ENCODE measurements at regions not wholly inside any gene's neighbourhood (a gene's known extent, or its start where the extent isn't known, plus 50 kb on each side); places are given as distances from the start of the nearest gene placed in this dataset.

- no peak for DNase-seq (ENCODE audit: low spot score)
These were observed 308.5 kb upstream of the ARRDC3 start for GRCh38 chr5:91691592-91691991.

DNA sequence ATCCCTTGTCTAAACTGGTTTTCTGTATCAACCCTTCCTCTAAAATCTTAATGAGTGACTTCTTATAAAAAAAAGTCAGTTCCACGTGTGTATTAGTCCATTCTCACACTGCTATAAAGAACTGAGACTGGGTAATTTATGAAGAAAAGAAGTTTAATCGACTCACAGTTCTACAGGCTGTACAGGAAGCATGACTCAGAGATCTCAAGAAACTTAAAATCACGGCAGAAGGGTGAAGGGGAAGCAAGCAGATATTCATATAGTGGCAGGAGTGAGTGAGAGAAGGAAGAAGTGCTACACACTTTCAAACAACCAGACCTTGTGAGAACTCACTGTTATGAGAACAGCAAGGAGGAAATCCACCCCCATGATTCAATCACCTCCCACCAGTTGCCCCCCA is 307.8 kb upstream of the ARRDC3 start:
- no peak for DNase-seq (ENCODE audit: low spot score)

DNA sequence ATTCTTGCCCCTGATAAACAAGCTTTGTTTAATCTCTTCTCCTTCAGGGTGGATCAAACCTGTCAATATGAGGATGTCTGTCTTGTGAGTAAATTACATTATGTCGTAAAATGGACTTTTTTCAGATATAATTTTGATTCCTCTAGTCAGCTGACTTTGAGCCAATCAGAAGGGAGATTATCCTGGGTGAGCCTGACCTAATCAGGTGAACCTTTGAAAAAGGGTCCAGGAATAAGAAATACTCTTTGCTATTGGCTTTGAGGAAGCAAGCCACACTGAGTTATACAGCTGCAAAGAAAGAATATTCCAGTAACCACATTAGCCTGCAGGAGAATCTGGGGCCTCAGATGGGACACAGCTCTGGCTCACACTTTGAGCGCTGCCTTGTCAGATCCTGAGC is 304.3 kb upstream of the ARRDC3 start:
- DNase-seq (ENCODE audit: low spot score), result no peak

DNA sequence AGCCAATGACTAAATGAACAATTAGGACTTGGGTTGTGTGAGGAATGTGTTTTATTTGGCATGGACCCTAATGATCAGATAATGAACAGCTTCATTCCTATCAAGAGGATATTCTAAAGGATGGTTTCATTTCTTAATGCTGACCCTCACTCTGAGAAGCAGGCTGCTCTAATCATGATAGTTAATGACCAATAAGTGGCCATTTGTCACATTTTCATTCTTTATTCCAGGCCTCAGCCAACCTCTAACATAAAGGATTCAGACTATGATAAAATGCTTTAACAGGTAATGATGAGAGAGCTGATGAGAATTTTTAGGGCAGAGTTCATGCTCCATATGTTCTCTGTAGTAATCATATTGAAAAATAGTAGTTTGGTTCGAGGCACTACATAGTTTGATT is 301.5 kb upstream of the ARRDC3 start:
- no peak for DNase-seq (ENCODE audit: low spot score)

DNA sequence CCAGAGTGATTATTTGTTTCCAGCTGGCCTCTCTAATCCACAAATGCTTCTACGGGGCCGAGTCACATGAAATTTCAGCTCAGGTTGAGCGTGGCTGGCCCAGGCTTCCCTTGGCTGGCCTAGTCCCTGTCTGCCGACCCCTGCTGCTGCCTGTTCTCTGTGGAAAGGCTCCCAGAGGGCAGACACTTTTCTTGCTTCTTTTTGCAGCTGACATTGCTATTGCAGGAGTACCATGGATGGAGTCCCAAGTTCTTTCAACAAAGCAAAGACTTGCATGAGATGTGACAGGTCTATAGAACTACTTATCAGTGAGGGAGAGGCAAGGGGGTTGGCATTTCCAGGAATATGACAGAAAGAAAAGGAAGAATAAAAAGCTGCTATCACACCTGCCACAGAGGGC is 287.4 kb upstream of the ARRDC3 start:
- no peak for DNase-seq (ENCODE audit: low spot score)

DNA sequence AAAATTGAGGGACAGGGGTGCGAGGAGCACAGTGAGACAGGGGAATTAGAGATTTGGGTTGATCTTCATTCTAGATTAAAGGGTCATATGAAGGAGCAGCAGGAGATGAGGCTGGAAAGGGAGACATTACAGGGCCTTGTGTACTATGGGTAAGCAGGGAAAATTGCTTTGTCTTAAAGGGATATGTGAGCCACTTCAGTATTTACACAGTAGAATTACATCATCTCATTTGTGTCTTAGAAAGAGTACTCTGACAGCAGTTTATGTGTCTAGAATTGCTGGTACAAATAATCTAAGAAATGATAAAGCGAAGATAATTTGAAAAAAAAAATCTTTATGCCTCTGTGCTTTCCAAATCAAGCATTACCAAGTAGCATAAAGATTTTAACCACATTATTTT is 287.0 kb upstream of the ARRDC3 start:
- no peak for DNase-seq (ENCODE audit: low spot score)

- no peak for DNase-seq (ENCODE audit: low spot score)
These were observed 285.1 kb upstream of the ARRDC3 start for GRCh38 chr5:91668261-91668660.

DNA sequence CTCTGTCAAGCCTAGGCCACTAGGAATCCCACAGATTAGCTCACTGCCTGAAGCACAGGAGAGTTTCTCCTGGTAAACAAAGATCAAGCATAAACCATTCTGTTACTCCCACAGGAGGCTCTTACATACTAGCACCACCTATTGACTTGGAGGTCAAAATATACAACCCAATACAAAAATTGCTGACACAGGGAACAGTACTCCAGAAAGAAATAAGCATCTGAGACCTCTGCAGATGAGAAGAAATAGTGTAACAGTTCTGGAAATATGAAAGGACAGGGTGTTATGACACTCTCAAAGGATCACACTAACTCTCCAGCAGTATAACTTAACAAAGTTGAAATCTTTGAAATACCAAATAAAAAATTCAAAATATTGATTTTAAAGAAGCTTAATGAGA is 269.6 kb upstream of the ARRDC3 start:
- no peak for DNase-seq (ENCODE audit: low spot score)

DNA sequence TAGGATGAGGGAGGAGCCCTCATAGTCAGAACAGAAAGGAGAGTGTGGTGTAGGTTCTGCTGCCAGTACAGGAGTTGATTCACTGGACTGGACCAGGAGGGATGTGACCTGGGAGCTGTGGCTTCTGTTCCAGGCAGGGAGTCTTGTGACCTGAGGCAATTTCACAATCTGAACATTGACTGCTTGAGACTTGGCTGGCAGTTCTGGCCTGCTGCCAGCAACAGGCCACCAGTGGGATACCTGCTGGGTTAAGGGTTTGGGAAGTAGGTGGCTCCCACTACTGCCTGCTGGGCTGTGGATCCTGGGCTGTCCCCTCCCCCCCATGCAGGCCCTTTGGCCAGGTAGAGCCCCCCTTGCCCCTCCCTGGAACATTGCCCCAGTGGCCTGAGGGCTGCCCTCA is 268.6 kb upstream of the ARRDC3 start:
- DNase-seq (ENCODE audit: low spot score), result no peak

DNA sequence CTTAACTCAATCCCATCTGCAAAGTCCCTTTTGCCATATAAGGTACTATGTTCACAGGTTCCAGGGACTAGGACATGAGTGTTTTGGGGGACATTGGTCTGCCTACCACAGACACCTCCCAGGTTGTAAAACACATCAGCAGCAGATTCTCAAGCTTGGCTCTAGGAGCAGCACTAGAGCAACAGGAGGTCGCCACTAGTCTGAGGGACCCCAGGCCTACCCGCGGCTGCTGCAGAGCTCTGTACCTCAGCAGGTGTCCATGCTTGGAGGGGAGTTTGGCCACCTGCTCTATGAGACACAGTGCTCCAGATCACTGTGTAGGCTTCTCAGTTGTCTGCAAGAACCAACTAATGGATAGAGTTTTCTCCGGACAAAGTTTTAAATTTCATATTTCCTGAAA is 262.2 kb upstream of the ARRDC3 start:
- no peak for DNase-seq (ENCODE audit: low spot score)

GRCh38 chr5:91643797-91644196 is 260.7 kb upstream of the ARRDC3 start:
- no peak for DNase-seq (ENCODE audit: low spot score)

GRCh38 chr5:91642581-91642980 is 259.5 kb upstream of the ARRDC3 start:
- DNase-seq (ENCODE audit: low spot score), result no peak

- DNase-seq (ENCODE audit: low spot score), result no peak
These were observed 258.7 kb upstream of the ARRDC3 start for GRCh38 chr5:91641730-91642350.

DNA sequence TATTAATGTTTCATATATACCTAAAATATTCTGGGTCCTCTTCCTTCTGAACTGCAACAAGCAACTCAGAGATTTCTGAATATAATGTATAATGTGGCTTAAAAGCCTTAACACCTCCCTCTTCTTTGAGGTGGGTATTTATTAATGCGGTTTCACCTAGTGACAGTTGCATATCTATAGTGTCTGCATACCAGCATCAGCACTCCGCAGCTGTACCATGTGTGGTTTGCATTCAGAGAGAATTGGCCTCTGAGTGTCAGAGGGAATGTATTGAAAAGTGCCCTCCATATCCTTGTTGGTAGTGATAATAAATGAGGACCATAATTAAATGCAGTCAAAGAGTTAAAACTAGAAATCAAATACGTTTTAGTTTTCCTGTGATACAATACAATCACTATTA is 256.6 kb upstream of the ARRDC3 start:
- no peak for DNase-seq (ENCODE audit: low spot score)

DNA sequence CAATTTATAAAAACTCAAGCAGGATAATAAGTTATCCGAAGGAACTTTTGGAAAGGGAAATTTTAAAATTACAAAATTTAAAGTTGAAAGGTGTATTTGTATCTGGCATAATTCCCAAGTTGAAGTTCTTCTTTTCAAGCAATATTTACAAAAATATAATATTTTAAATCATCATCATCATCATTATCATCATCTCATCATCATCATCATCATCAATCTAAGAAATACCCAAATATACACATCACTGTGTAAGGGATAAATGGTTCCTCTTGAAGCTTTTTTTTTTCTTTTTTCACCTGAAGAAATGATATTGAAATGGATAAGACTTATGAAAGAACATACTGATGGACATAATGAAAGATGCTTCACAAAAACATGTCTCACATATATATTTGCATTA is 254.9 kb upstream of the ARRDC3 start:
- no peak for DNase-seq (ENCODE audit: low spot score)

- no peak for DNase-seq (ENCODE audit: low spot score)
These were observed 253.0 kb upstream of the ARRDC3 start for GRCh38 chr5:91635950-91636734.

GRCh38 chr5:91632871-91633270 is 249.8 kb upstream of the ARRDC3 start:
- DNase-seq (ENCODE audit: low spot score), result no peak

DNA sequence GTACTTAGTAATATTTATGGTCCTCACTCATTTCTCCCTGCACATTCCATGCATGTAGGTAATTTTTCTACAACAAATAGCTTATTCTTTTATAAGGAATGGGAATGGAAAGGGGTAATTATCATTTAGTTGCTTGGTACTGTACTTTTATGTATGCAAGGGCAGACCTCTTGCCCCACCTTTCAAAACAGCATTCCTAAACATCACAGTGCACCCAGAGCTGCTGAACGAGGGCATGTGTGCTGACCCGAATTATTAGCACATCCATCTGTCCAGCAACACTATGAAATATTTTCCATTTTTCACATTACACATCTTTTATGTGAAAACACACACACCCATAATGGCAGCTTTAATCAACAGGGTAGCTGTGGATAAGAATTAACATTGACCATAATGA is 228.6 kb upstream of the ARRDC3 start:
- no peak for DNase-seq (ENCODE audit: low spot score)

- DNase-seq (ENCODE audit: low spot score), result no peak
These were observed 224.6 kb upstream of the ARRDC3 start for GRCh38 chr5:91607675-91608074.

DNA sequence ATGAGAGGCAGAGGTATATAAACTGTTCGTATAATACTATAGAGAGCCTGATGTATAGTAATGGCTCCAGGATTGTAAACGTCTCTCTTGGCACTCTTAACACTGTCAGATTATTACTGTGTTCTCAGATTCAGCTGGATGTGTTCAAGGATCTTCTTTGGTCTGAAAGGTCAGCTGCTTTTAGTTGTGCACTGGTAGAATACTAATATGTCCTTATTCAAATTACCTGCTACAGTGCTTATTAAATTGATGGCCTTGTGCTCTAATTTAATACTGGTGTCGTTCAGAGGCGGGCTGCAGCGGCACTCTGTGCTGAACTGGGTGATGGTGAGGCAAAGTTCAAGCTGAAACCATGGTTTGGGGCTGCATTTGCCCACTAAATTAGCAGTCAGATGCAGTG is 216.7 kb upstream of the ARRDC3 start:
- no peak for DNase-seq (ENCODE audit: low spot score)

DNA sequence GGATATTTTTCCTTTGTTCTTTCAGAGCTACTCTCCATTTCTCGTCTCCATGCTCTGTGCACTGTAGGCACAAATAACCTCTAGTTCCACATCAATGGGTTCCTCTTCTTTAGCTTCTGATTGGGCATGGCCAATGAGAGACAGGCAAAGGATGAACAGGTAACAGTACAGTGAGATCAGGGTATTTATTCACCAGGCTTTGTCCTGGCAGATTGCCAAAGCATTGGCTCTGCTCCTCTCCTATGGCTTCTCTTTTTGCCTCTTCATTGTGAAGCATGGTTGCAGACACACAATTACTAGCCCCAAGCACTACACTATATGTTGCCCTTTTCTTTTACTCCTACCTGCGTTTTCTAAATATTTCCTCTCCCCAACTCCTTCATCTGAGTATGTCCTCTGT is 215.1 kb upstream of the ARRDC3 start:
- no peak for DNase-seq (ENCODE audit: low spot score)

DNA sequence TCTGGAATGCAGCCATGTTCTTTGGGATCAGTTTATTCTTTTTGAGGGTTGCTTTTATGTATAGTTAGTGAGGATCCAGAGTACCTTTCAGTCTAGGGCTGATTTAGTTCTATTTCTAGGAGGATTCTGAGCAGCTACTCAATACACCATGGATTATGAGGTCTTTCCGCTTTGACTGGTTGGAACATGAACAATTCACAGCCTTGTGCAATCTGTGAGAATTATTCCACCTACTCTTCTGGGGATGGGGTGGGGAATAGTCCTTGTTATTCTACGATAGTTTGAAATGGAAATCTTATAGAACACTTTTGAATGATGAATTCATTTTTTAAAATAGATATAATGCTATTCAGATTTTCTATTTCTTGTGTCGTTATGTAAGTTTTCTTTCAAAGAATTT is 212.3 kb upstream of the ARRDC3 start:
- DNase-seq (ENCODE audit: low spot score), result no peak

GRCh38 chr5:91591076-91591475 is 208.0 kb upstream of the ARRDC3 start:
- DNase-seq (ENCODE audit: low spot score), result no peak

GRCh38 chr5:91586232-91586631 is 203.1 kb upstream of the ARRDC3 start:
- DNase-seq (ENCODE audit: low spot score), result no peak
